Fibroblast of peridontal ligament (primary cell): ENCODE measurements at regions not wholly inside any gene's neighbourhood (a gene's known extent, or its start where the extent isn't known, plus 50 kb on each side); places are given as distances from the start of the nearest gene placed in this dataset.
"Not testable (repeated sequence)": the region's sequence is repeated elsewhere in the genome, so short reads cannot be mapped to it uniquely, and the experiment has no call there.

Experiments used
- DNase-seq: peaks from one replicate; pipeline ENCODE4 v3.0.0-alpha.2; 2010; ENCODE audit errors: extremely low read depth

GRCh38 chr7:109616551-109617069 is 1046.9 kb downstream of the DNAJB9 start:
- no peak for DNase-seq

- DNase-seq: no peak
These were observed 1052.6 kb downstream of the DNAJB9 start for GRCh38 chr7:109622320-109622719.

- DNase-seq: not testable (repeated sequence)
These were observed 1063.2 kb downstream of the DNAJB9 start for GRCh38 chr7:109632890-109633289.

- no peak for DNase-seq
These were observed 1065.7 kb downstream of the DNAJB9 start for GRCh38 chr7:109635374-109635773.

- no peak for DNase-seq
These were observed 1067.8 kb downstream of the DNAJB9 start for GRCh38 chr7:109637428-109637990.

- DNase-seq: no peak
These were observed 1068.6 kb downstream of the DNAJB9 start for GRCh38 chr7:109638321-109638720.

GRCh38 chr7:109639561-109639960 is 1069.9 kb downstream of the DNAJB9 start:
- DNase-seq: no peak

GRCh38 chr7:109641445-109641844 is 1071.8 kb downstream of the DNAJB9 start:
- no peak for DNase-seq

- DNase-seq: no peak
These were observed 1076.5 kb downstream of the DNAJB9 start for GRCh38 chr7:109646124-109646523.

- DNase-seq: not testable (repeated sequence)
These were observed 1076.9 kb downstream of the DNAJB9 start for GRCh38 chr7:109646594-109646993.

GRCh38 chr7:109647263-109647662 is 1077.6 kb downstream of the DNAJB9 start:
- DNase-seq: not testable (repeated sequence)

- DNase-seq: no peak
These were observed 1089.6 kb downstream of the DNAJB9 start for GRCh38 chr7:109659261-109659660.

GRCh38 chr7:109660401-109660800 is 1090.7 kb downstream of the DNAJB9 start:
- no peak for DNase-seq

GRCh38 chr7:109663806-109664205 is 1094.1 kb downstream of the DNAJB9 start:
- no peak for DNase-seq

- DNase-seq: not testable (repeated sequence)
These were observed 1117.6 kb downstream of the DNAJB9 start for GRCh38 chr7:109687269-109687668.

GRCh38 chr7:109692613-109693012 is 1122.9 kb downstream of the DNAJB9 start:
- not testable (repeated sequence) for DNase-seq

GRCh38 chr7:109694149-109695071 is 1124.7 kb downstream of the DNAJB9 start:
- DNase-seq: no peak

GRCh38 chr7:109695419-109695818 is 1125.7 kb downstream of the DNAJB9 start:
- DNase-seq: no peak

GRCh38 chr7:109696723-109697122 is 1127.0 kb downstream of the DNAJB9 start:
- DNase-seq: no peak

- no peak for DNase-seq
These were observed 1130.0 kb downstream of the DNAJB9 start for GRCh38 chr7:109699661-109700060.

- no peak for DNase-seq
These were observed 1143.7 kb downstream of the DNAJB9 start for GRCh38 chr7:109713366-109713765.

GRCh38 chr7:109719359-109719758 is 1149.7 kb downstream of the DNAJB9 start:
- DNase-seq: not testable (repeated sequence)

- DNase-seq: no peak
These were observed 1164.9 kb downstream of the DNAJB9 start for GRCh38 chr7:109734601-109735000.
